SU-DHL-6 (cell line): ENCODE measurements at regions not wholly inside any gene's neighbourhood (a gene's known extent, or its start where the extent isn't known, plus 50 kb on each side); places are given as distances from the start of the nearest gene placed in this dataset.

Source experiments
- EZH2phosphoT487 ChIP-seq: fragments of 200-600 bp; sonication (generic), shearing (Covaris generic); conservative IDR thresholded peaks from 2 replicates; pipeline ENCODE4 v1.6.1; 2018; ENCODE audit warnings: mild to moderate bottlenecking, antibody characterized with exemption, low read length, moderate library complexity, mixed read lengths
- TF ChIP-seq, protein P1 (sequence below): fragments of 200-600 bp; sonication (generic); IDR thresholded peaks from one replicate; pipeline ENCODE4 v1.5.1; 2017; ENCODE audit warnings: antibody characterized with exemption, mild to moderate bottlenecking, low read length, moderate library complexity; ENCODE audit not compliant: insufficient read depth, poor library complexity, severe bottlenecking

DNA sequence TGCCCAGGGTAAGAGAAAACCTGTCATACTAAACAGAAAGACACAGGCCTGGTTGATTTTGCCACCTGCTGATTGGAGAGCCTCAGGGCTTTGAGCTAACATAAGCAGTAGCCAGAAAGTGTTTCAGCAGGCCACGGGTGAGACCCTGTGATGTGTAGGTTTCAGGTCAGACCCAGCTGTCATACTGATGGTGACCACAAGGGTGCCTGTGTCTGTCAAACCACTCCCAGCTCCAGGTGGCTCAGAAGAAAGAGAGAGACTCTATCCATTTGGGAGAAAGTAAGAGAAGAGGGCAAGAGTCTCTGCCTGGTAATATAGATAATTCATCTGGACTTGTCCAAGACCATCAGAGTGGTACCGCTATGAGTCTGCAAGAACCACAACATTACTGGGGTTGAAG, 72.8 kb upstream of the NLRP2B start:
- TF ChIP-seq, protein P1, sequence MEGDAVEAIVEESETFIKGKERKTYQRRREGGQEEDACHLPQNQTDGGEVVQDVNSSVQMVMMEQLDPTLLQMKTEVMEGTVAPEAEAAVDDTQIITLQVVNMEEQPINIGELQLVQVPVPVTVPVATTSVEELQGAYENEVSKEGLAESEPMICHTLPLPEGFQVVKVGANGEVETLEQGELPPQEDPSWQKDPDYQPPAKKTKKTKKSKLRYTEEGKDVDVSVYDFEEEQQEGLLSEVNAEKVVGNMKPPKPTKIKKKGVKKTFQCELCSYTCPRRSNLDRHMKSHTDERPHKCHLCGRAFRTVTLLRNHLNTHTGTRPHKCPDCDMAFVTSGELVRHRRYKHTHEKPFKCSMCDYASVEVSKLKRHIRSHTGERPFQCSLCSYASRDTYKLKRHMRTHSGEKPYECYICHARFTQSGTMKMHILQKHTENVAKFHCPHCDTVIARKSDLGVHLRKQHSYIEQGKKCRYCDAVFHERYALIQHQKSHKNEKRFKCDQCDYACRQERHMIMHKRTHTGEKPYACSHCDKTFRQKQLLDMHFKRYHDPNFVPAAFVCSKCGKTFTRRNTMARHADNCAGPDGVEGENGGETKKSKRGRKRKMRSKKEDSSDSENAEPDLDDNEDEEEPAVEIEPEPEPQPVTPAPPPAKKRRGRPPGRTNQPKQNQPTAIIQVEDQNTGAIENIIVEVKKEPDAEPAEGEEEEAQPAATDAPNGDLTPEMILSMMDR, result no peak
- no peak for TF ChIP-seq EZH2phosphoT487
